HG03565 (cell line): ENCODE measurements at regions not wholly inside any gene's neighbourhood (a gene's known extent, or its start where the extent isn't known, plus 50 kb on each side); places are given as distances from the start of the nearest gene placed in this dataset.
A peak's percentile ranks its signal among the peaks of the same experiment; 100 is the strongest.

ENCODE experiments used
- ATAC-seq: cut with Tn5 transposase; IDR thresholded peaks from one replicate; pipeline ENCODE4 v1.9.1; 2021; ENCODE audit warnings: mild to moderate bottlenecking, moderate library complexity; ENCODE audit not compliant: unreplicated experiment

DNA sequence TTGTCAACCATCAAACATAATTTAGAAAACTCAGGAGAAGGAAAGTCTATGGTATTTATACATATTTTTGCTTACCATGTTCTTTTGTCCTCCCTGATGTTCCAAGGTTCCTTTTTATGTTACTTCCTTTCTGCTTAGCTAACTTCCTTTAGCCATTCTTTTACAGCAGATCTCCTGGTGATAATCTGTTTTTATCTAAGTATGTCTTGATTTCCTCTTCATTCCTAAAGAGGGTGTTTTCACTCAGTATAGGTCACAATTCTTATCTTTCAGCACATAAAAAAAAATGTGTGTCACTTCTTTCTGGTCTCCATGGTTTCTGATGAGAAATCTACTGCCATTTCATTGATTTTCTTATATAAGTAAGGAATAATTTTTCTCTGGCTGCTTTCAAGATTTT, 384.4 kb upstream of the PDE4D start:
- no peak for ATAC-seq

DNA sequence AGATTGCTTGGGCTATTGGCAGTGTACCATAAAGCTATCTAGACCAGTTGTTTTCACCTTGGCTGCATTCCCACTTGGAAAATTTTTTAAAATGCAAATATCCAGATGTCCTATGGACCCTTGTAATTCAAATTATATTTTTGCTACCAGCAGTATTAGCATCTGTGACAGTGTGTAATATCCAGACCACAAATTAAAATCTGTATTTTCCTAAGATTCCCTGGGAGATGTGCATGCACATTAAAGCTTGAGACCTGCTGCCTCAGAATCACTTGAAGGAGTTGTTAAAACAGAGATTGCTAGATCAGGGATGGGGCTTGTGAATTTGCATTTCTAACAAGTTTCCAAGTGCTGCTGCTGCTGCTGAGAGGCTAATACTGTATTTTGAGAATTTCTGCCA, 381.2 kb upstream of the PDE4D start:
- no peak for ATAC-seq

DNA sequence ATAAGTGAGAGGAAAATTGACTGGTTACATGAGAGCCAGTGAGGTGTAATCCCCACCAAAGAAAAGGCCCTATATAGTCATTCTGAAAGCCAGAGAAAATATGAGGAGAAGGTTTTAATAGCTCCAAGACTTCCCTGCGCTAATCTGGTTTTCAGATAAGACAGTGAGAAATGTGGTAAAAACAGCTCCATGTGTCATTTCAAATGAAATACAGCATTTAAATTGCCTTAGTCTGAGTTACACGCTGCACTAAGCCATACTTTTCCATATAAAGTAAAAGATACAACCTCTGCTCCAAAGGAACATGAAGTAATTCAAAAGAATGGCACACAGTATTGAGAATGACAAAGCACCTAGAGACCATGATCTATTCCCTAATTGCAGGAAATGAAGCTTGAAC, 378.0 kb upstream of the PDE4D start:
- no peak for ATAC-seq

DNA sequence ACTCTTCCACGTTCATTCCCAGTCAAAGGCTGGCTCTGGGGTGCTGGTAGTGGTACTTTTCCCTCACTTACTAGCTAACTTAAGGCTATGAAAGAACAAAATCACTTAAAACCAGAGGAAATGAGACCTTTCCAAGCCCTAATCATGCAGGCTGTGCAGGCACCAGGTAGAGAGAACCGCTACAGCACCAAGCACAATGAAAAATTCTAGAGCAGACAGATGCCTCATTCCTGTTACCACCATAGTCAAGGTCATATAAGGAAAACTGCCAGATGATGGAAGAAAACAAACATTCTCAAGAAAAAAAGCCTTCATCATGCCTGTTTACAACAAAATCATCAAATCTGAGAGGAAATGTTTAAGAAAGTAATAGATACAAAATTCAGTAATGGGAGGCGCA, 374.4 kb upstream of the PDE4D start:
- no peak for ATAC-seq

DNA sequence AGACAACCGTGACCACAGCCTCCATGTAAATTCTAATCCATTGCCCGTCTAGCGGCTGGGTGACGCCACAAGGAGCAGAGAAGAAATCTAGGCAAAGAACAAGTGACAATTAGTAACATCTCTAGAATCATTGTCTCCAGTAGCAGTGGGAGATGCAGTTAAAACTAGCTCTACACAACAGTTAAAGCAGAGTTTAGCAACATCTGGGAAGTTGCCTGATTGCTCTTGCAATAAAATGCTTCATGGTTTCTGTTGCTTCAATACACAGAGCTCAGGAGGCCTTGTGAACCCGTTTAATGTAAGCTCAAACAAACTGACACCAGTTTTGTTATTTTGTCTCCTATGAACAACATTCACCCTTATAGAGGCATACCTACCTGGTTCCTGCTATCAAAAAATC, 369.8 kb upstream of the PDE4D start:
- no peak for ATAC-seq

DNA sequence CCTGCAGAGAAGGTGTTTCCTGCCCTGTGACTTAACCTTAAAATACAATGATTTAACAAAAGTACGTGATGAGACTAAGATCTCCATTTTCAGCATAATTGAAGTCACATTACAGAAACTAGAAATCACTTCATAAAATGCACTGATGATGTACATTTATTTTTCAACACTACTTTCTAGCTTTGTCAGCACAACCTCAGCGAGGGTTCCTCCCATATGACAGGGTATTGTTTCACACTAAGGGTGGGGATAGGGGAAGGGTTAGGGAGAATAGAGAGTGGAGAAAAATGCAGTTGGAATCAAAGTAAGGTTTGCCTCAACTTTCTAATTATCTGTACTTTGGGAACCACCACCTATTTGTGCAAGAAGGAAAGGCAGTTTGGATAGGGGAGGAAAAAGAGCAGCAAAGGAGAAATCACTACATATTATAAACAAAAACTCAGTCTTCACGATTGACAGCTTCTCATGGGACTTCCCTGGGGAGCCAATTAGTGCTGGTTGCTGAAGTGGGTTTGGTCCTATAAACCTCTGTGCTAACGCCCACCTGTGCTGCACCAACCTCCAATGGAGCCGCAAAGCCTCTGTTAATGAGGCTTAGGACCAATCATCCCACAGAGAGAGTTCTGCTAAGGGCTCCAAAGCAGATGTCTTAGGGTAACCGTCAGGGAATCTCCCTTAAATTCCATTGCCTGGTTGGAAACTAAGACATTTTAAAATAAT, 369.2 kb upstream of the PDE4D start:
- ATAC-seq = no peak

DNA sequence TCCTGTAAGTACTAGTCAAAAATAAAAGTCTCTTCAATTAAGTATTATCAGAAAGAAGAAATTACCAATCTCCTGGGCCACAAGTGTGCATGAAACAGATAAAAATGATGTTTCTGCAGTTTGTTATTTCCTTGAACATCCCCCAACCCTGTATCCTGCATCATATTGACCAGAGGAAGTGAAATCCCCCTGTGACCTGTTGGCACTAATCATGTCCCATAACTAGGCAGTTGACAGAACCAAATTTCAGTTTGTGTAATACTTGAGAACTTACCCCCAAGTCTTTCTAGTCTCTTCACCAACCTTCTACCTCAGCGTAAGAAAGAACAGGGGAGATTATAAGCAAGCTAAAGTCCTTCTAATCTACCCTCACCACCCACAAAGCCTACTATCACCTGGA, 368.2 kb upstream of the PDE4D start:
- no peak for ATAC-seq

DNA sequence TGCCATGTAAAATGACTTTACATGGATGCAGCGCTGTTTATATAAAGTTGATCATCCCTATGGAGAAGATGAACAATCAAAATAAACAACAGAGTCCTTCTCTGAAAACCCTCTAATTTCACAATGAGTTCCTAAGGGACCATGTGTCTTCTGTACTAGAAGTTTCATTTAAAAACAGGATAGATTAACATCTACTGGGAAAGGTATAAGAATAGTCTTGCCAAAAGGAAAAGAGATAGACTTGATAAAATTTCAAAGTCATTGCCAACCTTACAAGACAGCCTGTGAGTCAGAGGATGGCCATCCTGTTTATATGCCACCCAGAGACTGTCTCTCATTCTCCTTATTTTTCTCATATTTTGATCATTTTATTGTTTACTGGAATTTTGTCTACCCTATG, 367.1 kb upstream of the PDE4D start:
- no peak for ATAC-seq

DNA sequence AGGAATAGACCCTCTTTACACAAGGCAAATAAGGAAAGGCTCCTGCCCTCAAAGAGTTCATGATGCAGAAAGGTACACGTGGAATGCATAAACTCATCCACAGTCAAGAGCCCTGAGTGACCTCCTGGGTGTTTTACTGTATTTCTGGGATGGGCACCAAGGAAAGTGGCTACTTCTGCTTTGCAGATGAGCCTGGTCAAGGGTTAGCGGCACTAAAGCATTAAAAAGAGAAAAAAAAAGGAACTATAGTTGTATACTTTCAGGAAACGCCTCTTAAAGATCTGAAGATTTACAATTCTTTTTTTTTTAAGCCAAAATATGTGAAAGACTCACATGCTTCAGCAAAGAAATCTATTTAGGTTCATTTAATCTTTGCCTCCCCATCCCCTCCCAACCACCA, 366.2 kb upstream of the PDE4D start:
- no peak for ATAC-seq

DNA sequence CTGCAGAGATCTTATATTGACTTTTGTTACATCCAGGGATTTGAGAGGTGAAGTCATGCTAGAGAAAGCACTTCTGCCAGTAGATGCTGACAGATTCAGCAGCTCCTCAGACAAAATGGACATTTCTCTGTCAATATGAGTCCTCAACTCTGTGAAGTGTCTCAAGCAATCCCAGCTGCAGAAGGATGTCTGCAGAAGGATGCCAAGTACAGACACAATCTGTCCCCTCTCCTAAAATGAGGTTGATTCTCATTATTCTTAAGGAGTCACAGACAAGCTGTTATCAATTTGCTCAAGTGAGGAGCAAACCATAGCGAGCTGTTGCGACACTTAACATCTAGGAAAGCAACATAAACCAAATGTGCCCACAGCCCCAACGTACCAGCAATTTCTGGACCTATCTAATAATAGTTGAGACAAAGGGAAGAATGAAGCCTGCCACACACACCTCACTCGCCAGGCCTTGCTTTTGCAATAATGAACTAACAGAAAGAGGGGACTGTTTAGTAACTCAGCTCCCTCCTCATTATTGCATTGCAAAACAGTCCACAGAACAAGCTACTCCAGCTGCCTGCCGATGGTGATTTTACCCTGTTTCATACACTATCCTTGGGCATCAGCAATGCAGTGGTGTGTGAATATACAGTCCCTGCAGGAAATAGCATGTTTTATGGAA, 364.2 kb upstream of the PDE4D start:
- ATAC-seq = no peak

DNA sequence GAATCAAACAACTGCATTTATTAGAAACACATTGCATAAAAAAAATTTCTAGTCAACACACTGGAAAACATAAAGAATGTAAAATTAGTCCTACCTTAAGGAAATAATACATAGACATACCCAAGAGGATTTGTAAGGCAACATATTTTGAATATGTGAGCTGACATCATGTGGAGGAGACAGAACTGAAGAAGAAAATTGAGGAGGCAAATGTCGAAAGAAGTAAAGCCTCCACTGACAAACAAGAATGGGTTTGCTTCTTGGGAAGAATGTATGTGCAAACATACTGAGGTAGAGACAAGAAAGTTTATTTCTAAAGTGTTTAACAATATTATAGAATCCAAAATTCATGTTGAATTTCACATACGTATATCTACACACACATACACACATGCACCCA, 363.0 kb upstream of the PDE4D start:
- ATAC-seq = no peak

DNA sequence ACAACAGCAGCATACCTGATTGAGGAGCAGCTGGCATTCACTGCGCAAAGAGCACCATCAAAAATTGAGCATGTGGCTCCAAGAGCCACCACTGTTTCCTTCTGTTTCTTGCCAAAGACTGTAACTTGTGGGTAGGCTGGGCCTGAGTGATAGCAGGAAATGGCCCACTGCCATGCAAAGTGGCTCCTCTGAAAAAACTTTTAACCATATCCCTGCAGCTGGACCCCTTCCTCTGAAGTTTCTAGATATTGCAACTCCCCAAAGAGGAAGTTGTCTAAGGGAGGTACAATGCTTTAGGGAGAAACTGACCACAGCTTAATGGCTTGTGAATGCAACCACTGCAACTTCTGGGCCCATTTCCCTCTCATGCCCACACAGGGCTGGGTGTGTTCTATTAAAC, 355.4 kb upstream of the PDE4D start:
- peak; percentile 90 for ATAC-seq

DNA sequence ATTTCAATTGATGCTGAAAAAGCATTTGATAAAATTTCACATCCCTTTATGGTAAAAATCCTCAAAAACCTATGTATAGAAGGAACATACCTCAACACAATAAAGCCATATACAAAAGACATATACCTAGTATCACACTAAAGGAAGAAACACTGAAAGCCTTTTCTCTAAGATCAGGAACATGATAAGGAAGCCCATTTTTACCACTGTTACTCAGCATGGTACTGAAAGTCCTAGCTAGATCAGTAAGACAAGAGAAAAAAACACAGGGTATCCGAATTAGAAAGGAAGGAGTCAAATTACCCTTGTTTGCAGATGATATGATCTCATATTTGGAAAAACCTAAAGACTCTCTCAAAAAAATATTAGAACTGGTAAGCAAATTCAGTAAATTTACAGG, 350.2 kb upstream of the PDE4D start:
- no peak for ATAC-seq

DNA sequence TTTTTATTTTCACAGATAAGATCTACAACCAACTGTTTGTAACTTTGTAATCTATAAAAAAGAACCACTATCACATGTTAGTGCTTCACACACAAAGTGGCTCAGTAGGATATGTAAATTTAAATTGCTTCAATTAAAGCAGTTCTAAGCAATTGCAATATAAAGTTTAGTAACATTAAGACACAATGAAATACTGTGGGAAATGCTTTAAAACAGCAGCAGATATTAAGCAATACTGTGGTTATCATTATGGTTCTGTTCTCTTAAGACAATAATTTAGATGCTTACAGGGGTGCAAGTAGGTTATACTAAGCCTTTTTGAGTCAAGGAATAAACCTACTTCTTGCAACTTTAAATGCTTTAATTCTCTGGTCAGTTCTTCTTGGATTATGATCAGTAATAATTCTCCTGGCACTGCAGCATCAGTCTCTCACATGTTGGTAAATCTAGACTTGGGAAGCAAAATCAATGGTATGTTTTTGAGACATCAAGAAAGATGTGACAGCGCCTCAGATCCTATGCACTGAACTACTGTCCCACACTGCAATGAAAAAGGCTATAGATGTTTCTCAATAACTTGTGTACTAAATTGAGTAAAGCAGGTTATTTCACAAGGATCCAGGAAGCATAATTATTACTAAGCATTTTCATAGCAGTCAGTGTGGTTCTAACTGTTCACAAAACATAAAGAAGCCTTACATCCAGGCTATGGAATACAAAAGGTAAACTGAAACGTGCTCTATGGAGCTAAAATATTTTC, 338.7 kb upstream of the PDE4D start:
- ATAC-seq = no peak

DNA sequence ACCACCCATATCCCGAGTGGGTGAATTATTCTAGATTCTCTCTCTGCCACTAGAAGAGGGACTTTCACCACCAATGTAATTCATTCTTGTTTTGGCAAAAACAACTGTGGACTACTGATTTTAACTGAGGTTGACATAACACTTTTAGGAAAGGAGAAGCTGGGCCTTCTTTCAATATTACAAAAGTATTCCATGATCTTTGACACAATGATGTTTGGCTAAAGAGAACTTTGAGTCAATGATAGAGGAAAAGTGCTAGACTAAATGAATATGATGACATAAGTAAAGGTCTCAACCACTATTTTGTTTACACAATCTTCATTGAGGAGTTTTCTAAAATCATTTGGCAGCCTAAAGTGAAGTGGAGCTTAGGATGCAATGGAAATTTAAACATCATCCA, 336.9 kb upstream of the PDE4D start:
- ATAC-seq = no peak

DNA sequence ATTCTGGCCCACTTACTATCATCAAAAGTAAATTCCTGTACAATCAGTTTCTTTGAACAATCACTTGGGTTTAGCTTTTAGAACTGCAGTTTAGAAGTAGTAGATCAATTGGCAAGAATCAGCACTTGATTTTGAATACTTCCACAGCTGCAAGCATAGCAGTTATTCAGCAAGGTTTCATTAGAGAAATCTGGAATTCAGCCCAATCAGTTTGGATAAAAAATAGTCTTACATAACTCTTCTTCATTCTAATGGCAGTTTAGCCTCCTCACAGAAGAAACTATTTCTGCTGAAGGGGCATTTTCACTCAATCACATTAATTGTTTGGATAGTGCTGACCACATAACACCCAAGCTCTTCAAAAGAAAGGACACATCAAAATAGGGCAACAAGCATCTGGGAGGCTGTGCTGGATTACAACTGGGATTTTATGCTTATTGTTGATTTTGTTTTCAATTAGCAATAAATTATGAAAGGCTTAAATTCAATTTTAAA, 336.2 kb upstream of the PDE4D start:
- ATAC-seq = no peak

DNA sequence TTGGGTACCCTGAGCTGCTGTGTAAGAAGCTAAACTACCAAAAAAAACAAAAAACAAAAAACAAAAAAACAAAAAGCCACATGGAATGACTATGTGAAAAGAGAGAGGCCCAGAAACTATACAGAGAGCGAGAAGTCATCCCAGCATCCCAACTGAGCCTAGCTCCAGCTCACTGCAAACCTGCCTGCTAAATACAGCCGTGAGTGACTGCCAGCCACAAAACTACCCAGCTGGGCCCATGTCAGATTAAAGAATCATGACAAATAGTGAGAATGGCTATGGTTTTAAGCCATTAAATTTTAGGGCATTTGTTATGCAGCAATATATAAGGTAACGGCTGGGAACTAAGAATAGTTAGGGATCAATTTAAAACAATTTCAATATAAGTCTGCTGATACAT, 335.1 kb upstream of the PDE4D start:
- ATAC-seq = no peak

DNA sequence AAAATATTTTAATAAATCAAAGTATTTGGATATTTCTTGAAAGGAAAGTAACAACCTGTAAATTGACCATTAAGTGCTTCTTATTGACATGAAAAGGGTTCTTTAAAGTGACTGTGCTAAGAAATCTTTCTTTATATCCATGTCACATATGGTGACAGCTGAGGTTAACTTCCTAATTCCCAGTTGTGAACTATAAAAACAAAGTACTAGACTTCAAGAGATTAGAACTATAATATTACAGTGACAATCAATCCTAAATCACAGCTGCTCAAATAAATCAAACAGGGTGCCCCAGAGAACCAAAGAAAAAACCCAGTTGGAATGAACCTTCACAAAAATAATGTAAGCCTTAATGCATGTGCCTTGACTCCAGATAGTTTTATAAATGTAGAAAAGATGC, 332.6 kb upstream of the PDE4D start:
- no peak for ATAC-seq

DNA sequence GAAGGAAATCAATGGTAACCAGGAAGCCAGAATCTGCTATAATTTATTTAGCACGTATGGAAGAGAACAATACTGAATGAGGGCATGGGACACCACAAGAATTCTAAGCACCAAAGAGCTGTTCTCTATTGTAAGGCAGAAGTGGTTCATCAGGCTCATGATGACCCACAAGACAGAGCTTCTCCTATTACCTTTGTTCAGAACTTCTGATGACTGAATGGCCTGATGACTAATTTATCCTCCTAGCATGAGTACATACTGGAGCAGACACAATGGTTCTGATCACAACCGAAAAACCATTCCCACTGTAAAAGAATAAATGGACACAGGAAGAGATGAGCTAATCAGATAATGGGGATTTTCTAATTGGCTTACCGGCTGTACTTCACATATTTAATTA, 329.8 kb upstream of the PDE4D start:
- ATAC-seq = no peak

DNA sequence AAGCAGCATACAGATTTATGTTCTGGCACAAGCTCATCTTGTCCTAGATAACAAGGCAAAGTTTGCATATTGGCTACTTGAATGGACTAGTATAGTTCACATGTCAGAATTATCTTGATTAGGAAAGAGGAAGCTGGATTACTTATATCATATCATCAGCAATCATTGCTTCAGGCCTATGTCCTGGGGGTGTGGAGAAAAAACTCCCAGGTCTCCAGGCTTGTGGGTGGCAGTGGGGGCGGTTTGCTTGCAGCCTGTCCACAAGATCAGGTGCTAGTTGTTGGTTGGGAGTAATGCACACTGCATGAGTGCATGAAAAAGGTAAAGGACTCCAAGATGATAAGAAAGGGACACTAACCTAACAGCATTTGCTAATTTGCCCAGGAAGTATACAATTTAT, 326.4 kb upstream of the PDE4D start:
- ATAC-seq = no peak

DNA sequence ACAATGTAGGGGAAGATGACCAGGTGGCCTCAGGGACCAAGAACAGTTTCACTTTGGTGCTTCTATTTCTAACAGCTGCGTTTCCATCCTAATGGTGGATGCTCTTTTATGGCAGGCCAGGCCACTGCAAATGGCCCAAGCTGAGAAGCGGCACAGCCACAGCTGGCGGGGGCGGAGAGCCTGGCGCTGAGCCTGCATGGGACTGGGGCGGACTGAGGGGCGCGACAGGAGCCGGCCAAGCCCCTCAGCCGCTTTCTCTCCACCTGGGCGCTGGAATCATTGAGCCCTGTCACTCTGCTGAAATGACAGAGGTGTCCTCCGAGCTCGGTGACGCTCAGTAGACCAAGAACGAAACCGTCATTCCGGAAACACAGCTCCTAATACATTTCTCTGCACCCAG, 317.3 kb upstream of the PDE4D start:
- ATAC-seq = no peak
